ENCODE measurements at regions not wholly inside any gene's neighbourhood (a gene's known extent, or its start where the extent isn't known, plus 50 kb on each side); places are given as distances from the start of the nearest gene placed in this dataset.

GRCh38 chr11:116638463-116638862 is 134.3 kb downstream of the BUD13 start:
- Histone ChIP-seq H3K27ac (ENCODE audit: extremely low read length, insufficient read depth, low read length) (no peak overlapping the region), H3K79me2 (ENCODE audit: insufficient read depth, low read length) (no peaks in the 10 kb centered on the region), H4K20me1 (ENCODE audit: insufficient read depth, low read length) (no peaks in the 10 kb centered on the region), H3K4me3 (replicated peaks in 1 of 3; ENCODE audit: insufficient read depth in 1 of 3, low read depth in 2 of 3, low read length in 3 of 3) (no peak overlapping the region), H3K36me3 (replicated peaks in 1 of 2; ENCODE audit: control insufficient read depth in 1 of 2, insufficient read depth in 2 of 2, low read length in 2 of 2) (no peaks in the 10 kb centered on the region), H3K9ac (ENCODE audit: insufficient read depth, low read depth, low read length) (no peak overlapping the region), H3K27me3 (ENCODE audit: control insufficient read depth in 1 of 2, insufficient read depth in 2 of 2, low read length in 2 of 2) (no peaks in the 10 kb centered on the region; a peak in 2 of 5 replicates), H3K9me3 (ENCODE audit: low read length) (no peaks in the 10 kb centered on the region), H3K4me2 (ENCODE audit: low read depth, low read length) (no peak overlapping the region), H3K4me1 (ENCODE audit: insufficient read depth, low read length) (no peaks in the 10 kb centered on the region), H2AFZ (ENCODE audit: low read length) (no peak overlapping the region)
- ChIA-PET CTCF (ENCODE audit: low intra/inter-chr PET ratio, low total read pairs) (no interaction called here), POLR2A (no interaction called here)
- FAIRE-seq, result no peak
- WGBS (ENCODE audit: low lambda C conversion rate), result 46% methylated on average over 6 of the region's 6 CpGs
- in situ Hi-C loops (cut with HindIII; ENCODE audit: extremely low pct_ligation_motif_present, low pct_unique_long_range_greater_than_20kb), result loop anchor here (5.0 kb wide), 1 partner anchor 126 kb away; no protein-coding TSS in a partner anchor
- TF ChIP-seq ONECUT2 (CRISPR knock-in tag; IDR thresholded peaks at IDR 0.05), result no peak
- TF ChIP-seq MZF1 (CRISPR knock-in tag; IDR thresholded peaks at IDR 0.05; ENCODE audit: borderline replicate concordance), result no peak
- no TSS peak for BruUV-seq (replicated peaks)
- intact Hi-C loops (cut with micrococcal nuclease; ENCODE audit: unreplicated experiment), result no loop called here
- ATAC-seq, result no peak
- DNase-seq (ENCODE audit: low spot score), result no peak

- no TSS peak for BruUV-seq (replicated peaks)
- H3K27me3 ChIP-seq (ENCODE audit: control insufficient read depth in 1 of 2, insufficient read depth in 2 of 2, low read length in 2 of 2), result no peaks in the 10 kb centered on the region; a peak in 2 of 5 replicates
- no peaks in the 10 kb centered on the region for H3K36me3 ChIP-seq (replicated peaks in 1 of 2; ENCODE audit: control insufficient read depth in 1 of 2, insufficient read depth in 2 of 2, low read length in 2 of 2)
- CTCF ChIA-PET (ENCODE audit: low intra/inter-chr PET ratio, low total read pairs), result no interaction called here
- WGBS (ENCODE audit: low lambda C conversion rate), result 57% methylated on average over 3 of the region's 4 CpGs
- DNase-seq (ENCODE audit: low spot score), result no peak
- no peak for FAIRE-seq
- H4K20me1 ChIP-seq (ENCODE audit: insufficient read depth, low read length), result no peaks in the 10 kb centered on the region
- no peak for ATAC-seq
- H3K4me3 ChIP-seq (replicated peaks in 1 of 3; ENCODE audit: insufficient read depth in 1 of 3, low read depth in 2 of 3, low read length in 3 of 3), result no peak overlapping the region
- POLR2A ChIA-PET, result no interaction called here
- intact Hi-C loops (cut with micrococcal nuclease; ENCODE audit: unreplicated experiment) (no loop called here), in situ Hi-C loops (cut with HindIII; ENCODE audit: extremely low pct_ligation_motif_present, low pct_unique_long_range_greater_than_20kb) (loop anchor here (5.0 kb wide), 1 partner anchor 125 kb away; no protein-coding TSS in a partner anchor)
- no peak overlapping the region for H3K9ac ChIP-seq (ENCODE audit: insufficient read depth, low read depth, low read length)
- no peak overlapping the region for H2AFZ ChIP-seq (ENCODE audit: low read length)
- H3K27ac ChIP-seq (ENCODE audit: extremely low read length, insufficient read depth, low read length), result no peak overlapping the region
- H3K4me1 ChIP-seq (ENCODE audit: insufficient read depth, low read length), result no peaks in the 10 kb centered on the region
- TF ChIP-seq JDP2 (CRISPR knock-in tag; IDR thresholded peaks at IDR 0.05; ENCODE audit: borderline replicate concordance), result no peak
- no peak for TF ChIP-seq NFE2 (CRISPR knock-in tag; IDR thresholded peaks at IDR 0.05)
- no peak for TF ChIP-seq KDM4B (CRISPR knock-in tag; IDR thresholded peaks at IDR 0.05)
- no peak for TF ChIP-seq CBX2 (IDR thresholded peaks at IDR 0.05; ENCODE audit: low read depth, low read length)
- no peak for TF ChIP-seq CBX2 (CRISPR knock-in tag; IDR thresholded peaks at IDR 0.05; ENCODE audit: low read depth)
- no peak for TF ChIP-seq ZNF335 (CRISPR knock-in tag; IDR thresholded peaks at IDR 0.05)
- TF ChIP-seq ZNF589 (CRISPR knock-in tag; conservative IDR thresholded peaks at IDR 0.05), result no peak
- no peak for TF ChIP-seq REL (CRISPR knock-in tag; conservative IDR thresholded peaks at IDR 0.05)
- TF ChIP-seq DMAP1 (CRISPR knock-in tag; IDR thresholded peaks at IDR 0.05), result no peak
- TF ChIP-seq ADNP (CRISPR knock-in tag; IDR thresholded peaks at IDR 0.05), result no peak
- no peaks in the 10 kb centered on the region for H3K9me3 ChIP-seq (ENCODE audit: low read length)
- H3K79me2 ChIP-seq (ENCODE audit: insufficient read depth, low read length), result no peaks in the 10 kb centered on the region
- H3K4me2 ChIP-seq (ENCODE audit: low read depth, low read length), result no peak overlapping the region
Measured at GRCh38 chr11:116637766-116638165, 135.0 kb downstream of the BUD13 start.

Data from HepG2 (cell line).